ENCODE measurements at regions not wholly inside any gene's neighbourhood (a gene's known extent, or its start where the extent isn't known, plus 50 kb on each side); places are given as distances from the start of the nearest gene placed in this dataset.
A peak's percentile ranks its signal among the peaks of the same experiment; 100 is the strongest.

GRCh38 chr9:99369327-99369722 is 147.2 kb downstream of the SEC61B start:
- TF ChIP-seq, protein P1, sequence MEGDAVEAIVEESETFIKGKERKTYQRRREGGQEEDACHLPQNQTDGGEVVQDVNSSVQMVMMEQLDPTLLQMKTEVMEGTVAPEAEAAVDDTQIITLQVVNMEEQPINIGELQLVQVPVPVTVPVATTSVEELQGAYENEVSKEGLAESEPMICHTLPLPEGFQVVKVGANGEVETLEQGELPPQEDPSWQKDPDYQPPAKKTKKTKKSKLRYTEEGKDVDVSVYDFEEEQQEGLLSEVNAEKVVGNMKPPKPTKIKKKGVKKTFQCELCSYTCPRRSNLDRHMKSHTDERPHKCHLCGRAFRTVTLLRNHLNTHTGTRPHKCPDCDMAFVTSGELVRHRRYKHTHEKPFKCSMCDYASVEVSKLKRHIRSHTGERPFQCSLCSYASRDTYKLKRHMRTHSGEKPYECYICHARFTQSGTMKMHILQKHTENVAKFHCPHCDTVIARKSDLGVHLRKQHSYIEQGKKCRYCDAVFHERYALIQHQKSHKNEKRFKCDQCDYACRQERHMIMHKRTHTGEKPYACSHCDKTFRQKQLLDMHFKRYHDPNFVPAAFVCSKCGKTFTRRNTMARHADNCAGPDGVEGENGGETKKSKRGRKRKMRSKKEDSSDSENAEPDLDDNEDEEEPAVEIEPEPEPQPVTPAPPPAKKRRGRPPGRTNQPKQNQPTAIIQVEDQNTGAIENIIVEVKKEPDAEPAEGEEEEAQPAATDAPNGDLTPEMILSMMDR (conservative IDR thresholded peaks at IDR 0.05), result no peak
- no peaks in the 10 kb centered on the region; the same call in 1 of the 2 replicates for H3K27me3 Mint-ChIP-seq (ENCODE audit: low read depth)
- H4K20me1 ChIP-seq (ENCODE audit: control insufficient read depth, insufficient read depth, insufficient read length), result no peaks in the 10 kb centered on the region
- no peak overlapping the region for H3T11ph ChIP-seq (ENCODE audit: low read length)
- H3K23me2 ChIP-seq (ENCODE audit: insufficient read length, low read depth, low read length, poor library complexity, severe bottlenecking), result no peaks in the 10 kb centered on the region
- H2BK5ac ChIP-seq (ENCODE audit: insufficient read length, low read length), result no peak overlapping the region
- H2AFZ ChIP-seq (ENCODE audit: low read length), result no peak overlapping the region
- no peak overlapping the region for H3K4ac ChIP-seq (ENCODE audit: low read depth, low read length)
- no peak overlapping the region for H3K56ac ChIP-seq (ENCODE audit: insufficient read length, low read depth, low read length)
- no peaks in the 10 kb centered on the region for H3K36me3 Mint-ChIP-seq (ENCODE audit: insufficient read depth in 1 of 3, low read depth in 3 of 3)
- H4K5ac ChIP-seq (ENCODE audit: insufficient read length, low read depth, low read length), result no peak overlapping the region
- no peaks in the 10 kb centered on the region for H3K79me2 ChIP-seq (ENCODE audit: insufficient read depth, low read length)
- peak overlapping the region; percentile 83 for H3K14ac ChIP-seq (ENCODE audit: insufficient read depth, low read length)
- H3K79me1 ChIP-seq (ENCODE audit: insufficient read depth, low read depth, low read length, poor library complexity, severe bottlenecking), result no peaks in the 10 kb centered on the region
- no peaks in the 10 kb centered on the region for H3K9me3 Mint-ChIP-seq
- H2AK5ac ChIP-seq (ENCODE audit: insufficient read length, low read length), result no peak overlapping the region
- no peak overlapping the region; a peak in 1 of 7 replicates for H3K27ac Mint-ChIP-seq
- H3K9me3 ChIP-seq (ENCODE audit: control insufficient read depth, low read depth, low read length), result no peaks in the 10 kb centered on the region
- no peak overlapping the region for H2BK12ac ChIP-seq (ENCODE audit: insufficient read length, low read depth, low read length)
- no peak overlapping the region for H3K23ac ChIP-seq (ENCODE audit: insufficient read length, low read depth, low read length)
- peak overlapping the region; percentile 48 for H4K8ac ChIP-seq (replicated peaks; ENCODE audit: insufficient read length, low read depth, low read length)
- no peak for DNase-seq
- H2BK15ac ChIP-seq (ENCODE audit: low read depth, low read length), result no peak overlapping the region
- H3K4me1 Mint-ChIP-seq, result peaks cover 0 to 14% of the 10 kb centered on the region in 2 experiments; a peak in 2 of 4 replicates
- H3K27me3 ChIP-seq (ENCODE audit: insufficient read depth, low read length), result no peaks in the 10 kb centered on the region
- no peak overlapping the region for H3K27ac ChIP-seq (ENCODE audit: insufficient read length, low read depth, low read length)
- no peak overlapping the region for H2BK120ac ChIP-seq (ENCODE audit: low read depth, low read length, poor library complexity, severe bottlenecking)
- H3K4me3 Mint-ChIP-seq, result no peak overlapping the region
- H4K91ac ChIP-seq (ENCODE audit: insufficient read length, low read depth, low read length), result no peak overlapping the region
- H3K18ac ChIP-seq (ENCODE audit: insufficient read length, low read depth, low read length), result no peak overlapping the region
- H3K4me1 ChIP-seq (ENCODE audit: insufficient read depth, low read length), result no peaks in the 10 kb centered on the region
- no peak overlapping the region for H2BK20ac ChIP-seq (ENCODE audit: low read depth, low read length, poor library complexity, severe bottlenecking)
- no peak overlapping the region for H3K4me2 ChIP-seq (ENCODE audit: insufficient read depth, insufficient read length, low read length)
- H3K9ac ChIP-seq (ENCODE audit: extremely low read depth, insufficient read length, low read length), result no peak overlapping the region
- no CpG with 5 or more reads among the region's 9 CpGs for WGBS (ENCODE audit: extremely low coverage, insufficient read length, low lambda C conversion rate)
